Natural killer cell (primary cell): ENCODE measurements at regions not wholly inside any gene's neighbourhood (a gene's known extent, or its start where the extent isn't known, plus 50 kb on each side); places are given as distances from the start of the nearest gene placed in this dataset.
"Not testable (repeated sequence)": the region's sequence is repeated elsewhere in the genome, so short reads cannot be mapped to it uniquely, and the experiment has no call there.

ENCODE experiments used
- ATAC-seq, 3 donors: fragments of 150-1000 bp in 2 of 3; fragments of 200-7000 bp in 1 of 3; cut with Tn5 transposase; 1 replicate in 1 of 3; 2 replicates in 2 of 3; pipeline ENCODE4 v1.10.0; 2021; ENCODE audit warnings: mild to moderate bottlenecking in 2 of 3, moderate library complexity in 2 of 3
- DNase-seq, 2 donors: peaks; one replicate each; pipeline versions ENCODE4 v3.0.0 to v3.0.0-alpha.2; 2013 to 2021; ENCODE audit warnings: mixed read lengths in 1 of 2
- H3K27ac ChIP-seq: one replicate; pipeline ENCODE4 v1.5.1; 2013; ENCODE audit warnings: mild to moderate bottlenecking, low read length
- H3K27me3 ChIP-seq: one replicate; pipeline ENCODE4 v1.6.1; 2013; ENCODE audit warnings: low read length; ENCODE audit not compliant: control insufficient read depth, insufficient read depth
- H3K36me3 ChIP-seq: one replicate; pipeline ENCODE4 v1.6.1; 2013; ENCODE audit warnings: low read length; ENCODE audit not compliant: control insufficient read depth, insufficient read depth
- H3K4me1 ChIP-seq: one replicate; pipeline ENCODE4 v1.6.1; 2013; ENCODE audit warnings: low read length; ENCODE audit not compliant: control insufficient read depth, insufficient read depth
- H3K4me3 ChIP-seq: one replicate; pipeline ENCODE4 v1.5.1; 2013; ENCODE audit warnings: low read length
- H3K9me3 ChIP-seq: one replicate; pipeline ENCODE4 v1.6.1; 2013; ENCODE audit warnings: low read length; ENCODE audit not compliant: control insufficient read depth, insufficient read depth
- H3K27ac Mint-ChIP-seq, 2 donors: one replicate each; pipeline ENCODE4 v1.8.0; 2022; ENCODE audit warnings: mild to moderate bottlenecking in 2 of 2, mixed read lengths in 2 of 2, moderate library complexity in 1 of 2
- H3K27me3 Mint-ChIP-seq, 2 donors: one replicate each; pipeline ENCODE4 v1.8.0; 2022; ENCODE audit warnings: low read depth in 2 of 2, mixed read lengths in 2 of 2
- H3K36me3 Mint-ChIP-seq: one replicate; pipeline ENCODE4 v1.8.0; 2022; ENCODE audit warnings: mixed read lengths
- H3K4me1 Mint-ChIP-seq, 2 donors: one replicate each; pipeline ENCODE4 v1.8.0; 2022; ENCODE audit warnings: mixed read lengths in 2 of 2
- H3K4me3 Mint-ChIP-seq: one replicate; pipeline ENCODE4 v1.8.0; 2022; ENCODE audit warnings: mild to moderate bottlenecking, moderate library complexity, mixed read lengths
- H3K9me3 Mint-ChIP-seq, 2 donors: one replicate each; pipeline ENCODE4 v1.8.0; 2022; ENCODE audit warnings: mixed read lengths in 2 of 2
- WGBS: methylation state at CpG from one replicate; pipeline ENCODE4 v1.1.7; 2013; ENCODE audit warnings: missing lambda C conversion rate; ENCODE audit not compliant: insufficient coverage; 5-methylcytosine and 5-hydroxymethylcytosine counted together
- intact Hi-C: fragments of 100-400 bp; cut with micrococcal nuclease; formaldehyde crosslinking; loops from one replicate; pipeline ENCODE4 v1.14.2; 2022
- TF ChIP-seq, protein P1 (sequence below): fragments of 200-600 bp; IDR thresholded peaks from one replicate; pipeline ENCODE4 v1.8.0; 2022; ENCODE audit warnings: antibody characterized with exemption

DNA sequence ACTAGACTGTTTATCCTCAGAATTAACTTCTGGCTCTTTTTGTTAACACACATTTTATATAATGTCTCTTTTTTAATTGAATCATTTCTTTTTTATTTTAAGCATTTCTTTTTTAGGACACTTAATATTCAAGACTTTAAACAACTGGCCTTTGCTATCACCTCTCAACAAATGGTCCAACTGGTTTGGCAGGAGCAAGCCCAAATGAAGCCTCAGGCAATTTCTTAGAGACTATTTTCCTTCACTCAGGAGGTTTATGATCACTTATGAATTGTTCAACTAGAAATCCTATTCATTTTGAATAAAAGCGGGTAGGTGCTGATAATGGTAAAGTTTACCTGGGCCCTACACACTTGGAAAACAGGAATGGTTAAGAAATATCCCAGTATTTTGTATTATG, 705.6 kb upstream of the GBE1 start:
- DNase-seq, result no peak
- ATAC-seq, result no peak
- Mint-ChIP-seq H3K4me3 (no peak overlapping the region), H3K36me3 (no peaks in the 10 kb centered on the region), H3K4me1 (no peaks in the 10 kb centered on the region), H3K9me3 (peaks cover 5 to 12% of the 10 kb centered on the region in 2 donors), H3K27me3 (no peaks in the 10 kb centered on the region), H3K27ac (no peak overlapping the region)
- no peaks in the 10 kb centered on the region for H3K4me1 ChIP-seq
- H3K27ac ChIP-seq, result no peak overlapping the region
- intact Hi-C loops, result no loop called here
- no CpG with 5 or more reads among the region's 1 CpG for WGBS
- no peaks in the 10 kb centered on the region for H3K27me3 ChIP-seq
- H3K36me3 ChIP-seq, result no peaks in the 10 kb centered on the region
- TF ChIP-seq, protein P1, sequence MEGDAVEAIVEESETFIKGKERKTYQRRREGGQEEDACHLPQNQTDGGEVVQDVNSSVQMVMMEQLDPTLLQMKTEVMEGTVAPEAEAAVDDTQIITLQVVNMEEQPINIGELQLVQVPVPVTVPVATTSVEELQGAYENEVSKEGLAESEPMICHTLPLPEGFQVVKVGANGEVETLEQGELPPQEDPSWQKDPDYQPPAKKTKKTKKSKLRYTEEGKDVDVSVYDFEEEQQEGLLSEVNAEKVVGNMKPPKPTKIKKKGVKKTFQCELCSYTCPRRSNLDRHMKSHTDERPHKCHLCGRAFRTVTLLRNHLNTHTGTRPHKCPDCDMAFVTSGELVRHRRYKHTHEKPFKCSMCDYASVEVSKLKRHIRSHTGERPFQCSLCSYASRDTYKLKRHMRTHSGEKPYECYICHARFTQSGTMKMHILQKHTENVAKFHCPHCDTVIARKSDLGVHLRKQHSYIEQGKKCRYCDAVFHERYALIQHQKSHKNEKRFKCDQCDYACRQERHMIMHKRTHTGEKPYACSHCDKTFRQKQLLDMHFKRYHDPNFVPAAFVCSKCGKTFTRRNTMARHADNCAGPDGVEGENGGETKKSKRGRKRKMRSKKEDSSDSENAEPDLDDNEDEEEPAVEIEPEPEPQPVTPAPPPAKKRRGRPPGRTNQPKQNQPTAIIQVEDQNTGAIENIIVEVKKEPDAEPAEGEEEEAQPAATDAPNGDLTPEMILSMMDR, result no peak
- H3K9me3 ChIP-seq, result no peaks in the 10 kb centered on the region
- H3K4me3 ChIP-seq, result no peak overlapping the region

DNA sequence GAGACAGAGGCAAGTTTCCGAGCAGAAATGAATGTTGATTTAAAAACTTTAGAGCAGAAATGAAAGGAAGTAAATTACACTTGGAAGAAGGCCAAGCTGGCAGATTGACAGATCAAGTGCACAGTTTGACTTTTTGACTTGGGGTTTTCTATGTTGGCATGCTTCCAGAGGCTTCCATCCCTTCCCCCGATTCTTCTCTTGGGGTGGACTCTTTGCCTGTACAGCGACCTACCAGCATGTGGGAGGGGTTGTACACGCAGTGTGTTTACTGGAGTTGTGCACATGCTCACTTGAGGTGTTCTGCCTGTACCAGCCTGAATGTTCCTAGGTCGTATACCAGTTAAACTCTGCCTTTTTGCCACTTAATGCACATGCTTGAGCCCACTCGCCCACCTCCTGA, 701.5 kb upstream of the GBE1 start:
- no peaks in the 10 kb centered on the region for H3K36me3 ChIP-seq
- H3K4me3 ChIP-seq, result no peak overlapping the region
- peaks cover 3% of the 10 kb centered on the region for H3K36me3 Mint-ChIP-seq
- peaks cover 3 to 14% of the 10 kb centered on the region in 2 donors for H3K9me3 Mint-ChIP-seq
- 46% methylated on average over 6 of the region's 6 CpGs for WGBS
- no peaks in the 10 kb centered on the region for H3K27me3 Mint-ChIP-seq
- no peak overlapping the region for H3K4me3 Mint-ChIP-seq
- ATAC-seq, result no peak
- H3K27me3 ChIP-seq, result no peaks in the 10 kb centered on the region
- DNase-seq, result no peak
- H3K9me3 ChIP-seq, result peaks cover 8% of the 10 kb centered on the region
- no peaks in the 10 kb centered on the region for H3K4me1 Mint-ChIP-seq
- H3K4me1 ChIP-seq, result no peaks in the 10 kb centered on the region
- intact Hi-C loops, result no loop called here
- no peak overlapping the region for H3K27ac Mint-ChIP-seq
- TF ChIP-seq, protein P1, result no peak
- no peak overlapping the region for H3K27ac ChIP-seq

DNA sequence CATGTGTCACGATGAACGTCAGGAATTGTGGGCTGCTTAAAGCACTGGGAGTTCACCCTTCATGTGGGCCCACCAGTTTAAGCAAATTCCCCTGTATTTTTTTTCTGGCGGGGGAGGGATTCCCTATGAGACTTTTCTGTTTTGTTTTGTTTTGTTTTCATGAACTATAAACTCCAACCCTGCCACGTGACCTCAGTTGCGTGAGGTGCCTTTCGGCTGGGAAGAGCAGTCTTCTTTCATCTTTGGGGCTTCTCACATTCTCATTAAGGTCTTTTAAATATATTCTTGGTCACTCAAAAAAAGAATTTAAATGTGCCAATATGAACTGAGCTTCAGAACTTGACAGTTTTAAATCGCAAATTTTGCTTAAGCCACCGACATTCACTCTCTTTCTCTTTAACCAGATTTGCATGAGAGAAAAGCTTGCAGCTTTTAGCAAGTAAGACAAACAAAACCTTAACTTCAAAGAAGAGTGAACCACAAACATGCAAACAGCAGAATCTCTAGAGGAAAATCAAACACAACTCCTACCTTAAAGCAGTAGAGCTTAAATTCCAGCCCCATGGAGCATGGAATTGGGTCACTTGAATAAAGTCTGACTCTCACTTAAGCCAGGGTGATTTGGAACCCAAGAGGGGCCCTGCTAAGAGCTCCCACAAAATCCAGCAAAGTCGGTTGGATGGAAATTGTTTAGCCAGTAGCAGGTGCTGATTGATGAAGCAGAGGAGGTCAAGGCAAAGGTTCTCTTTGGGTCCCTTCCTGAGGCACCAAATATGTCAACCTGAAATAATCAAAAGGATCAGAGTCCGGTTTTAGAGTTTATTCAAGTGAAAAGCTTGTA, 699.8 kb upstream of the GBE1 start:
- Histone ChIP-seq H3K9me3 (peaks cover 8% of the 10 kb centered on the region), H3K27ac (no peak overlapping the region), H3K36me3 (no peaks in the 10 kb centered on the region), H3K27me3 (no peaks in the 10 kb centered on the region), H3K4me1 (no peaks in the 10 kb centered on the region), H3K4me3 (no peak overlapping the region)
- Mint-ChIP-seq H3K36me3 (peaks cover 8% of the 10 kb centered on the region), H3K4me3 (no peak overlapping the region), H3K27me3 (no peaks in the 10 kb centered on the region), H3K9me3 (peaks cover 0 to 11% of the 10 kb centered on the region in 2 donors), H3K4me1 (no peaks in the 10 kb centered on the region), H3K27ac (no peak overlapping the region)
- 81% methylated on average over 10 of the region's 10 CpGs for WGBS
- no peak for DNase-seq
- no peak for ATAC-seq
- TF ChIP-seq, protein P1, result no peak
- intact Hi-C loops, result no loop called here

DNA sequence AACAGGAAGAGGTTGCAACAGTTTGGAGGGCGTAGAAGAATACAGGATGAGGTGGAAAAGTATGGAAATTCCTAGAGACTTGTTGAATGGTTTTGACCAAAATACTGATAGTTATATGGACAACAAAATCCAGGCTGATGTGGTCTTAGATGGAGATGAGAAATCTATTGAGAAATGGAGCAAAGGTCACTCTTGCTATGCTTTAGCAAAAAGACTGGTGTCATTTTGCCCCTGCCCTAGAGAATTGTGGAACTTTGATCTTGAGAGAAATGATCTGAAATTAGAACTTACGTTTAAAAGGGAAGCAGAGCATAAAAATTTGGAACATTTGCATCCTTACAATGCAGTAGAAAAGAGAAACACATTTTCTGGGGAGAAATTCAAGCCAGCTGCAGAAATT, 686.9 kb upstream of the GBE1 start:
- Histone ChIP-seq H3K9me3 (peaks cover 6% of the 10 kb centered on the region), H3K36me3 (no peaks in the 10 kb centered on the region), H3K27ac (no peak overlapping the region), H3K4me1 (no peaks in the 10 kb centered on the region), H3K4me3 (no peak overlapping the region), H3K27me3 (no peaks in the 10 kb centered on the region)
- WGBS, result 57% methylated on average over 2 of the region's 2 CpGs
- intact Hi-C loops, result no loop called here
- Mint-ChIP-seq H3K4me3 (no peak overlapping the region), H3K9me3 (peaks cover 8 to 26% of the 10 kb centered on the region in 2 donors), H3K36me3 (peaks cover 7% of the 10 kb centered on the region), H3K4me1 (no peaks in the 10 kb centered on the region), H3K27ac (no peak overlapping the region), H3K27me3 (no peaks in the 10 kb centered on the region)
- TF ChIP-seq, protein P1, result no peak
- ATAC-seq (no peak), DNase-seq (no peak)

DNA sequence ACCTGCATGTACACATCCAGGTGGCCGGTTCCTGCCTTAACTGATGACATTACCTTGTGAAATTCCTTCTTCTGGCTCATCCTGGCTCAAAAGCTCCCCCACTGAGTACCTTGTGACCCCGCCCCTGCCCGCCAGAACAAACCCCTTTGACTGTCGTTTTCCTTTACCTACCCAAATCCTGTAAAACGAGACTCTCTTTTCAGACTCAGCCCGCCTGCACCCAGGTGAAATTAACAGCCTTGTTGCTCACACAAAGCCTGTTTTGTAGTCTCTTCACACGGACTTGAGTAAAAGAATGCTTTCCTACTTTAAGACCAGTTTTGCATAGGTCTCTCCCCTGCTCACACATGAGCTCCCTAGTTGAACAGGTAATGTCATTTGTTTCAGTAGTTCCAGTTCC, 667.4 kb upstream of the GBE1 start:
- Mint-ChIP-seq H3K36me3 (peaks cover 15% of the 10 kb centered on the region), H3K9me3 (peaks cover 20 to 29% of the 10 kb centered on the region in 2 donors)
- H3K36me3 ChIP-seq, ATAC-seq, H3K4me3 ChIP-seq, H3K27me3 ChIP-seq, DNase-seq, H3K4me1 ChIP-seq, H3K27me3 Mint-ChIP-seq, H3K4me1 Mint-ChIP-seq, H3K9me3 ChIP-seq, H3K27ac Mint-ChIP-seq, intact Hi-C loops, H3K4me3 Mint-ChIP-seq, H3K27ac ChIP-seq: not testable (repeated sequence)
- WGBS, result 30% methylated on average over 7 of the region's 7 CpGs
